ENCODE measurements at regions not wholly inside any gene's neighbourhood (a gene's known extent, or its start where the extent isn't known, plus 50 kb on each side); places are given as distances from the start of the nearest gene placed in this dataset.

DNA sequence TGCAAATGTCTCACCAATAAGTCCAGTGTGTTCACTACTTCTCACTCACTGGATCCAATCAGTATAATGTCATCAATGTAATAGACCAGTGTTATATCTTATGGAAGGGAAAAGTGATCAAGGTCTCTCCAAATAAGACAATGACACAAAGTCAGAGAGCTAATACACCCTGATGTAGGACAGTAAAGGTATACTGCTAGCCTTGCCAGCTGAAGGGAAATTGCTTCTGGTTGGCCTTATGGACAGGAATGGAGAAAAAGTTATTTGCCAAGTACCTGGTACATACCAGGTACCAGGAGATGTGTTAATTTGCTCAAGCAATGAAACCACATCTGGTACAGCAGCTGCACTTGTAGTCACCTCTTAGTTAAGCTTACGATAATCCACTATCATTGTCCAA lies 141.0 kb downstream of the LTN1 start:
- TF ChIP-seq, protein P1, sequence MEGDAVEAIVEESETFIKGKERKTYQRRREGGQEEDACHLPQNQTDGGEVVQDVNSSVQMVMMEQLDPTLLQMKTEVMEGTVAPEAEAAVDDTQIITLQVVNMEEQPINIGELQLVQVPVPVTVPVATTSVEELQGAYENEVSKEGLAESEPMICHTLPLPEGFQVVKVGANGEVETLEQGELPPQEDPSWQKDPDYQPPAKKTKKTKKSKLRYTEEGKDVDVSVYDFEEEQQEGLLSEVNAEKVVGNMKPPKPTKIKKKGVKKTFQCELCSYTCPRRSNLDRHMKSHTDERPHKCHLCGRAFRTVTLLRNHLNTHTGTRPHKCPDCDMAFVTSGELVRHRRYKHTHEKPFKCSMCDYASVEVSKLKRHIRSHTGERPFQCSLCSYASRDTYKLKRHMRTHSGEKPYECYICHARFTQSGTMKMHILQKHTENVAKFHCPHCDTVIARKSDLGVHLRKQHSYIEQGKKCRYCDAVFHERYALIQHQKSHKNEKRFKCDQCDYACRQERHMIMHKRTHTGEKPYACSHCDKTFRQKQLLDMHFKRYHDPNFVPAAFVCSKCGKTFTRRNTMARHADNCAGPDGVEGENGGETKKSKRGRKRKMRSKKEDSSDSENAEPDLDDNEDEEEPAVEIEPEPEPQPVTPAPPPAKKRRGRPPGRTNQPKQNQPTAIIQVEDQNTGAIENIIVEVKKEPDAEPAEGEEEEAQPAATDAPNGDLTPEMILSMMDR (IDR thresholded peaks at IDR 0.05; ENCODE audit: low read depth, low read length, poor library complexity, severe bottlenecking): no peak
- TF ChIP-seq EZH2phosphoT487 (IDR thresholded peaks at IDR 0.05; ENCODE audit: borderline replicate concordance, low read length): no peak
